HFFc6 (cell line): ENCODE measurements at regions not wholly inside any gene's neighbourhood (a gene's known extent, or its start where the extent isn't known, plus 50 kb on each side); places are given as distances from the start of the nearest gene placed in this dataset.

Experiments
- DNase-seq: peaks from one replicate; pipeline ENCODE4 v3.0.0-alpha.2; 2018
- H3K27ac Mint-ChIP-seq: 2 replicates; pipeline ENCODE4 v1.8.0; 2020; ENCODE audit warnings: mild to moderate bottlenecking, mixed read lengths
- H3K27me3 Mint-ChIP-seq: 2 replicates; pipeline ENCODE4 v1.8.0; 2021; ENCODE audit warnings: mild to moderate bottlenecking, moderate library complexity, mixed read lengths; ENCODE audit not compliant: insufficient read depth
- H3K36me3 Mint-ChIP-seq: 2 replicates; pipeline ENCODE4 v1.8.0; 2021; ENCODE audit warnings: low read depth, mixed read lengths
- H3K4me1 Mint-ChIP-seq: 2 replicates; pipeline ENCODE4 v1.8.0; 2020; ENCODE audit warnings: low read depth, mixed read lengths
- H3K4me3 Mint-ChIP-seq: 2 replicates; pipeline ENCODE4 v1.8.0; 2020; ENCODE audit warnings: mild to moderate bottlenecking, moderate library complexity, mixed read lengths
- H3K9me3 Mint-ChIP-seq: 2 replicates; pipeline ENCODE4 v1.8.0; 2020; ENCODE audit warnings: mild to moderate bottlenecking, mixed read lengths
- TF ChIP-seq, protein P1 (sequence below): fragments of 200-600 bp; sonication (generic); IDR thresholded peaks from 2 replicates; pipeline ENCODE4 v1.5.0; 2021; ENCODE audit warnings: antibody characterized with exemption, mild to moderate bottlenecking

GRCh38 chr20:62532921-62533320 is 57.1 kb upstream of the GATA5 start:
- Mint-ChIP-seq H3K9me3 (no peaks in the 10 kb centered on the region), H3K27me3 (peaks cover 43% of the 10 kb centered on the region), H3K27ac (no peak overlapping the region), H3K36me3 (no peaks in the 10 kb centered on the region), H3K4me1 (no peaks in the 10 kb centered on the region), H3K4me3 (no peak overlapping the region)
- TF ChIP-seq, protein P1, sequence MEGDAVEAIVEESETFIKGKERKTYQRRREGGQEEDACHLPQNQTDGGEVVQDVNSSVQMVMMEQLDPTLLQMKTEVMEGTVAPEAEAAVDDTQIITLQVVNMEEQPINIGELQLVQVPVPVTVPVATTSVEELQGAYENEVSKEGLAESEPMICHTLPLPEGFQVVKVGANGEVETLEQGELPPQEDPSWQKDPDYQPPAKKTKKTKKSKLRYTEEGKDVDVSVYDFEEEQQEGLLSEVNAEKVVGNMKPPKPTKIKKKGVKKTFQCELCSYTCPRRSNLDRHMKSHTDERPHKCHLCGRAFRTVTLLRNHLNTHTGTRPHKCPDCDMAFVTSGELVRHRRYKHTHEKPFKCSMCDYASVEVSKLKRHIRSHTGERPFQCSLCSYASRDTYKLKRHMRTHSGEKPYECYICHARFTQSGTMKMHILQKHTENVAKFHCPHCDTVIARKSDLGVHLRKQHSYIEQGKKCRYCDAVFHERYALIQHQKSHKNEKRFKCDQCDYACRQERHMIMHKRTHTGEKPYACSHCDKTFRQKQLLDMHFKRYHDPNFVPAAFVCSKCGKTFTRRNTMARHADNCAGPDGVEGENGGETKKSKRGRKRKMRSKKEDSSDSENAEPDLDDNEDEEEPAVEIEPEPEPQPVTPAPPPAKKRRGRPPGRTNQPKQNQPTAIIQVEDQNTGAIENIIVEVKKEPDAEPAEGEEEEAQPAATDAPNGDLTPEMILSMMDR = no peak
- no peak for DNase-seq

DNA sequence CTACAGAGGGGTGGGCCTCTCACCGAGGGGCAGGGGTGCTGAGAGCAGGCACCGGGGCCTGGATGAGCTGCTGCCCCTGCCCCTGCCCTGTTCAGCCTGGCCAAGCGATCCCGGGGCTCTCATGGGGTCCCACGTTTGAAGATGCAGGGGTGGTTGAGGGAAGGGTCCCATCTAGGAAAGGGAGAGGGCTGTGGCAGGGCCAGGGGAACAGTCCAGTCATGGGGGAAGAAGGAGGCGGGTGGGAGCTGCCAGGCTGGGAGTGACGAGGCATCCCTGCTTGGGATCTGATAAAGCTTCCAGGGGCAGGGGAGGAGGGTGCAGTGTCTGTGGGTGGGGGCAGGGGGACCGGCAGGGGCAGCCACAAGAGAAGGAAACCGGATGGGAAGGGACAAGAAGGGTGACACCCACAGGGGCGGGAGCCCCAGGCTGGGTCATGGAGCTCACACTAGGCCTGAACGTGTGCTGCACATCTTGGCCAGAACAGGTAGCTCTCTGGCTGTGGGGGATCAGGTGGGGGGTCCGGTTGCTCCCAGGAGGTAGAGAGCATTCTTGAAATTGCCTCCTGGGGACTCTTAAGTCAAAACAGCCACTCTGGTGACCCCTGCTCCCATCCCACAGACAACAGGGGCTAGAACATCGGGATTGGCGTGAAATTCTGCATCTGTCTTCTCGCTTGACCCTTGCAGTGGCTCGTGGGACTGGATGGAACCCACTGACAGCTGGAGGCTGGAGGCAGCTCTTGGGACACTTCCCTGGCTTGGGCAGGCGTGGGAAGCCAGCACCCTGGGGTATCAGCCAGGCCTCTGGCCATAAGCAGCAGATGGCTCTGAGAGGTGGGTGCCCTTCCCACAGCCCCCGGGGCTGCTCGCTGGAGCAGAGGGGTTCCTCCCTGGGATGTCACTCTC is 58.0 kb upstream of the GATA5 start:
- TF ChIP-seq, protein P1 = no peak
- Mint-ChIP-seq H3K27me3 (peaks cover 34% of the 10 kb centered on the region), H3K27ac (no peak overlapping the region), H3K36me3 (no peaks in the 10 kb centered on the region), H3K4me1 (no peaks in the 10 kb centered on the region), H3K4me3 (no peak overlapping the region), H3K9me3 (no peaks in the 10 kb centered on the region)
- DNase-seq = no peak

DNA sequence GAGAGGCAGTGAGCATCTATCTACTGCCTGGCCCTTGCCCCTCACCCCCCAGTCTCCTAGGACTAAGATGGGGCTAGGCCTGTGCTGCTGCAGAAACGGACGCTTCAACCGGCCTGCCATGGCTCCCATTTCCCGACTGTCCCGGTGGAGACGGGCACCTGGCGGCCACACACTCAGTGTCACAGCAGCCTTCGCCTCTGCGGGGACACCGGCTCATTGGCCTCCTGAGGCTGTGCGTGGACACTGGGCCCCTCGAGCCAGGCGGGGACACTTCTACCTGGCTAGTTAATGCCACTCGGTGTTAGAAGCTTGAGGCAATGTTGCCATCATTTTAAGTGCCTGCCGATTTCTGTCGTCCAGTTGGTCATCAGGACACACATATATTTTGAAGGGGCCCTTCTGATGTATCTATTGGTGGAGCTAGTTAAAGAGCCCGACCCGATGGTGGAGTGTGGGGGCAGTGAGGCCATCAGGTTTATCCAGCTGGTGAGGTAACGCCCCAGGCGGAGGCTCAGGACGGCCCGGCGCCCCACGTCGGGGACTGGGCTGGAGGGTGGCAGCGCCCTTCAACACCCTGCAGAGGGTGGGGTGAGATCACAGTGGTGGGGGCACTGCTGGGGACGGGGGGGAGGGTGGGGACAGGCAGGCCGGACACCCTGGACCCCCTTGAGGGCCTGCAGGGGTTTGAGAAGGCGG is 58.9 kb upstream of the GATA5 start:
- Mint-ChIP-seq H3K27me3 (peaks cover 31% of the 10 kb centered on the region), H3K4me1 (no peaks in the 10 kb centered on the region), H3K4me3 (no peak overlapping the region), H3K36me3 (no peaks in the 10 kb centered on the region), H3K9me3 (no peaks in the 10 kb centered on the region), H3K27ac (no peak overlapping the region)
- DNase-seq = no peak
- TF ChIP-seq, protein P1 = no peak

GRCh38 chr20:62535282-62535811 is 59.6 kb upstream of the GATA5 start:
- Mint-ChIP-seq H3K9me3 (no peaks in the 10 kb centered on the region), H3K4me1 (no peaks in the 10 kb centered on the region), H3K36me3 (no peaks in the 10 kb centered on the region), H3K27me3 (peaks cover 30% of the 10 kb centered on the region), H3K4me3 (no peak overlapping the region), H3K27ac (no peak overlapping the region)
- DNase-seq = no peak
- TF ChIP-seq, protein P1 = no peak

GRCh38 chr20:62535964-62536363 is 60.2 kb upstream of the GATA5 start:
- H3K9me3 Mint-ChIP-seq = no peaks in the 10 kb centered on the region
- no peaks in the 10 kb centered on the region for H3K4me1 Mint-ChIP-seq
- peaks cover 32% of the 10 kb centered on the region for H3K27me3 Mint-ChIP-seq
- TF ChIP-seq, protein P1 = no peak
- H3K27ac Mint-ChIP-seq = no peak overlapping the region
- no peak overlapping the region for H3K4me3 Mint-ChIP-seq
- H3K36me3 Mint-ChIP-seq = no peaks in the 10 kb centered on the region
- no peak for DNase-seq
